ENCODE measurements at regions not wholly inside any gene's neighbourhood (a gene's known extent, or its start where the extent isn't known, plus 50 kb on each side); places are given as distances from the start of the nearest gene placed in this dataset.
A peak's percentile ranks its signal among the peaks of the same experiment; 100 is the strongest.

GRCh38 chr6:23180504-23181293 is 611.3 kb downstream of the HDGFL1 start:
- Mint-ChIP-seq H3K27me3 (ENCODE audit: unreplicated experiment) (peaks cover 9% of the 10 kb centered on the region), H3K4me3 (ENCODE audit: unreplicated experiment) (peak overlapping the region; percentile 13), H3K4me1 (ENCODE audit: low read depth, unreplicated experiment) (peaks cover 28% of the 10 kb centered on the region), H3K9me3 (ENCODE audit: unreplicated experiment) (peaks cover 10% of the 10 kb centered on the region), H3K36me3 (ENCODE audit: unreplicated experiment) (no peaks in the 10 kb centered on the region), H3K27ac (ENCODE audit: unreplicated experiment) (peak overlapping the region; percentile 88)
- no peak for TF ChIP-seq CTCF (IDR thresholded peaks at IDR 0.05; ENCODE audit: partially characterized antibody, unreplicated experiment)
- peak; percentile 59 for DNase-seq

DNA sequence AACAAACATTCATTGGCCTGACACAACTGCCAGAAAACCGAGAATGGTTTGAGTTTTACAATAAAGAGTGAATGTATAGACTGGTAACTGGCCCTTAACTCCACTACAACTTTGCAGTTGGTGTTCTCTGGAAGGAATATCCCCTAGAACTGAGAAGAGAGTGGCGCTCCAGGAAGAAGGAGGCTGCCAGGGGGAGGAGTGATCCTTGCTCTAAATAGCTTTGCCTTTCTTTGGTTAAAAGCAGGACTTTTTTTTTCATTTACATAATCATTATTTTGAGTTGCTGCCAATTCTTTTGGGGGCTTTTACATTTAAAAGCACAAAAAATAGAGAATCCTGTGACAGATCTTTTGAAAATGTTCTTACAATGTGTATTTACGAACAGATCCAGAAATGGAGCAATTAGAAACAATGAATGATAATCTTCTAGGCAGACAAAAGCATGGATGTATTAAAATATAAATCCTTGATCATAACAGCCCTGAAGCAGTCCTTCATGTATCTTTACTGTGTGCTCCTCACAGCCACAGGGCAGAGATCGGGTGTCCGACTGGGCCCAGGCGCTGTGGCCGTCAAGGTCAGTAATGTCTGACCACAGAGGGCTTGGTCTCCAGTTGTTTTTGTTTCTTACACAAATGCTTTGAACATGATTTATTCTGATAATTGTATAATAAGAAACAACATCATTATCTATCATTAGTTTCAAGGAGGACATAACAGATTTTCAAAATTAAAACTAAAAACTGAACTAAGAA is 612.2 kb downstream of the HDGFL1 start:
- peak overlapping the region; percentile 88 for H3K27ac Mint-ChIP-seq (ENCODE audit: unreplicated experiment)
- no peak for TF ChIP-seq CTCF (IDR thresholded peaks at IDR 0.05; ENCODE audit: partially characterized antibody, unreplicated experiment)
- peaks cover 30% of the 10 kb centered on the region for H3K4me1 Mint-ChIP-seq (ENCODE audit: low read depth, unreplicated experiment)
- H3K27me3 Mint-ChIP-seq (ENCODE audit: unreplicated experiment) = peaks cover 9% of the 10 kb centered on the region
- no peak overlapping the region for H3K4me3 Mint-ChIP-seq (ENCODE audit: unreplicated experiment)
- H3K9me3 Mint-ChIP-seq (ENCODE audit: unreplicated experiment) = peaks cover 10% of the 10 kb centered on the region
- DNase-seq = peak; percentile 23
- H3K36me3 Mint-ChIP-seq (ENCODE audit: unreplicated experiment) = no peaks in the 10 kb centered on the region

DNA sequence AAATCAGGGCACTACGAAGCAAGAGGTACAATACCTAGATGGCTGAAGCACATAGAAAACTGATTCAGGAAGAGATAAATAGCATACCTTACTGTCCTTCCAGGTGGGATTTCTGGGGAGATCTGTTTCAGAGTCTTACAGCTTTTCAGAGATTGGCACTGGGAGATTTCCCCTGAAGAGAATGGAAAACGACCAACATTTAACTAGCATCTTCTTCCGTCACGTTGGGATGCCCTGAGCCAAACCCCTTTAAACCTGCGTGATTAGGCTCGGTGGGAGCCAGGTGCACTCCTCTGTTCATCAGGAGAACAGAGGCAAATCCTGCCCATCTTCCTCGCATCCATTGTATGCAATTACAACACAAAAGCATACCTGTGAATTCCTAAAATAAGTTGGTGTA is 614.5 kb downstream of the HDGFL1 start:
- Mint-ChIP-seq H3K9me3 (ENCODE audit: unreplicated experiment) (peaks cover 7% of the 10 kb centered on the region), H3K27me3 (ENCODE audit: unreplicated experiment) (peaks cover 9% of the 10 kb centered on the region), H3K36me3 (ENCODE audit: unreplicated experiment) (no peaks in the 10 kb centered on the region), H3K4me3 (ENCODE audit: unreplicated experiment) (no peak overlapping the region), H3K4me1 (ENCODE audit: low read depth, unreplicated experiment) (peaks cover 25% of the 10 kb centered on the region), H3K27ac (ENCODE audit: unreplicated experiment) (no peak overlapping the region)
- no peak for DNase-seq
- TF ChIP-seq CTCF (IDR thresholded peaks at IDR 0.05; ENCODE audit: partially characterized antibody, unreplicated experiment) = no peak

GRCh38 chr6:23184351-23184750 is 615.0 kb downstream of the HDGFL1 start:
- Mint-ChIP-seq H3K27ac (ENCODE audit: unreplicated experiment) (no peak overlapping the region), H3K4me3 (ENCODE audit: unreplicated experiment) (no peak overlapping the region), H3K4me1 (ENCODE audit: low read depth, unreplicated experiment) (peaks cover 25% of the 10 kb centered on the region), H3K27me3 (ENCODE audit: unreplicated experiment) (peaks cover 9% of the 10 kb centered on the region), H3K36me3 (ENCODE audit: unreplicated experiment) (no peaks in the 10 kb centered on the region), H3K9me3 (ENCODE audit: unreplicated experiment) (peaks cover 7% of the 10 kb centered on the region)
- no peak for DNase-seq
- TF ChIP-seq CTCF (IDR thresholded peaks at IDR 0.05; ENCODE audit: partially characterized antibody, unreplicated experiment) = no peak

DNA sequence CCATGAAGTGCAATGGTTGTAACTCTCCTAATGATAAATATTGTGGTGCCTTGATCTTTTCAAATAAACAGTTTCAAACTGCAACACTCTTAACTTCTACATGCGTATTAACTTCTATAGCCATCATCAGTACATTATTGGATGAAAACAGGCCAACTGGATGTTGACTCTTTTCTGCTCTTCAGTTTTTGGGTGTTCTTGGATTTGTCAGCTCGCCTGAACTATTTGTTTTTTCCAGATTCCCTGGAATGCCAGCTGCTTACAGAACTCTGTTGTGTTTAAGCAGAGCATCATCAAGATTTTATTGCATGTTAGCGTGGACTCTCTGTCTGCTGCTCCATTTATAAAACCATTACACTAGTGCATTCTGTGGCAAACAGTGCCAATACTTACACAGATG is 626.1 kb downstream of the HDGFL1 start:
- Mint-ChIP-seq H3K4me1 (ENCODE audit: low read depth, unreplicated experiment) (no peaks in the 10 kb centered on the region), H3K27ac (ENCODE audit: unreplicated experiment) (no peak overlapping the region), H3K27me3 (ENCODE audit: unreplicated experiment) (peaks cover 1% of the 10 kb centered on the region), H3K4me3 (ENCODE audit: unreplicated experiment) (no peak overlapping the region), H3K9me3 (ENCODE audit: unreplicated experiment) (peaks cover 2% of the 10 kb centered on the region), H3K36me3 (ENCODE audit: unreplicated experiment) (no peaks in the 10 kb centered on the region)
- no peak for DNase-seq
- TF ChIP-seq CTCF (IDR thresholded peaks at IDR 0.05; ENCODE audit: partially characterized antibody, unreplicated experiment) = no peak
